HepG2 (cell line): ENCODE measurements at regions not wholly inside any gene's neighbourhood (a gene's known extent, or its start where the extent isn't known, plus 50 kb on each side); places are given as distances from the start of the nearest gene placed in this dataset.
A peak's percentile ranks its signal among the peaks of the same experiment; 100 is the strongest.

Experiments used
- ATAC-seq: fragments of 200-7000 bp; cut with Tn5 transposase; 3 replicates; pipeline ENCODE4 v1.9.1; 2020; ENCODE audit warnings: mild to moderate bottlenecking, moderate library complexity
- BruUV-seq: library from RNA; stranded (reverse); fragments of 400-500 nt; replicated peaks from 2 replicates; lab custom pipeline; 2021; lab: Mats Ljungman, UMichigan
- CTCF ChIA-PET: fragments of 300-600 bp; formaldehyde crosslinking; extraction: SDS; loops from one replicate; lab custom pipeline; 2021; ENCODE audit warnings: low total read pairs, inconsistent platforms, low intra/inter-chr PET ratio; lab: Yijun Ruan, JAX
- POLR2A ChIA-PET: fragments of 350-600 bp; sonication (Branson Sonifier 250); formaldehyde crosslinking; loops from one replicate; lab custom pipeline; 2020; ENCODE audit warnings: antibody characterized with exemption, inconsistent platforms; lab: Yijun Ruan, JAX
- DNase-seq: peaks from one replicate; pipeline ENCODE4 v3.0.0-alpha.2; 2015; ENCODE audit warnings: low spot score
- FAIRE-seq: peaks from 3 replicates; lab custom pipeline; 2011; peaks lifted over from hg19 to GRCh38; lab: Jason Lieb, UNC
- H2AFZ ChIP-seq: one replicate; pipeline ENCODE4 v1.6.1; 2011; ENCODE audit warnings: low read length, inconsistent platforms
- H3K27ac ChIP-seq: fragments of 300-600 bp; 3 replicates; pipeline ENCODE4 v1.8.0; 2011; ENCODE audit warnings: mixed run types, mild to moderate bottlenecking, mixed read lengths, low read length, inconsistent platforms; ENCODE audit not compliant: insufficient read depth; ENCODE audit errors: extremely low read length
- H3K27me3 ChIP-seq, 2 experiments: fragments of 200-600 bp in 1 of 2; 2 replicates in 1 of 2; 3 replicates in 1 of 2; pipeline versions ENCODE4 v1.6.0 to v1.8.0; 2011; ENCODE audit warnings: low read length in 2 of 2, mild to moderate bottlenecking in 2 of 2, moderate library complexity in 2 of 2, inconsistent platforms in 1 of 2; ENCODE audit not compliant: insufficient read depth in 2 of 2, control insufficient read depth in 1 of 2
- H3K36me3 ChIP-seq, 2 experiments: fragments of 200-600 bp in 1 of 2; replicated peaks in 1 of 2; 2 replicates in 1 of 2; 3 replicates in 1 of 2; pipeline versions ENCODE4 v1.5.1 to v1.8.0; 2011; ENCODE audit warnings: low read length in 2 of 2, inconsistent platforms in 1 of 2; ENCODE audit not compliant: insufficient read depth in 2 of 2, control insufficient read depth in 1 of 2
- H3K4me1 ChIP-seq: 2 replicates; pipeline ENCODE4 v1.5.1; 2012; ENCODE audit warnings: low read length, inconsistent platforms; ENCODE audit not compliant: insufficient read depth
- H3K4me2 ChIP-seq: 2 replicates; pipeline ENCODE4 v1.6.0; 2011; ENCODE audit warnings: low read depth, low read length, inconsistent platforms
- H3K4me3 ChIP-seq, 3 experiments: fragments of 200-600 bp in 1 of 3; sonication (generic), shearing (Covaris generic) in 1 of 3; replicated peaks in 1 of 3; 2 replicates each; pipeline ENCODE4 v1.5.1; 2011 to 2016; ENCODE audit warnings: low read length in 3 of 3, inconsistent platforms in 2 of 3, low read depth in 2 of 3, mild to moderate bottlenecking in 2 of 3, control low read depth in 1 of 3, mixed read lengths in 1 of 3; ENCODE audit not compliant: insufficient read depth in 1 of 3
- H3K79me2 ChIP-seq: one replicate; pipeline ENCODE4 v1.6.1; 2011; ENCODE audit warnings: low read length, inconsistent platforms; ENCODE audit not compliant: insufficient read depth
- H3K9ac ChIP-seq: 2 replicates; pipeline ENCODE4 v1.6.0; 2011; ENCODE audit warnings: mild to moderate bottlenecking, low read depth, low read length, inconsistent platforms; ENCODE audit not compliant: insufficient read depth
- H3K9me3 ChIP-seq: 2 replicates; pipeline ENCODE4 v1.5.1; 2012; ENCODE audit warnings: mild to moderate bottlenecking, low read length
- H4K20me1 ChIP-seq: 2 replicates; pipeline ENCODE4 v1.6.0; 2011; ENCODE audit warnings: inconsistent platforms, mild to moderate bottlenecking, low read length, moderate library complexity; ENCODE audit not compliant: insufficient read depth
- BRD4 ChIP-seq: sonication (generic); formaldehyde crosslinking; IDR thresholded peaks from 2 replicates; pipeline ENCODE4 v1.4.0; 2020; ENCODE audit warnings: missing genetic modification reagents
- HDAC1 ChIP-seq: sonication (generic); formaldehyde crosslinking; IDR thresholded peaks from 2 replicates; pipeline ENCODE4 v1.5.1; 2020; ENCODE audit warnings: mild to moderate bottlenecking, missing genetic modification reagents
- MAFK ChIP-seq, 2 experiments: IDR thresholded peaks in 1 of 2; conservative IDR thresholded peaks in 1 of 2; 2 replicates each; pipeline ENCODE4 v1.6.1; 2011; ENCODE audit warnings: improper control_type of control experiment in 2 of 2, low read length in 2 of 2
- ONECUT2 ChIP-seq: sonication (generic); formaldehyde crosslinking; IDR thresholded peaks from 2 replicates; pipeline ENCODE4 v1.4.0; 2020; ENCODE audit warnings: missing genetic modification reagents
- PLRG1 ChIP-seq: fragments of 450-650 bp; conservative IDR thresholded peaks from 2 replicates; pipeline ENCODE4 v1.6.1; 2016
- SP5 ChIP-seq: IDR thresholded peaks from 2 replicates; pipeline ENCODE4 v1.6.1; 2016; ENCODE audit warnings: low read depth, borderline replicate concordance
- TAF1 ChIP-seq: sonication (generic); formaldehyde crosslinking; IDR thresholded peaks from 2 replicates; pipeline ENCODE4 v1.4.0; 2020; ENCODE audit warnings: missing genetic modification reagents
- YY1 ChIP-seq: IDR thresholded peaks from 2 replicates; pipeline ENCODE4 v1.6.1; 2011; ENCODE audit warnings: low read length, low read depth, moderate library complexity, mild to moderate bottlenecking; ENCODE audit not compliant: insufficient read depth, insufficient replicate concordance
- ZNF24 ChIP-seq: fragments of 450-650 bp; IDR thresholded peaks from 2 replicates; pipeline ENCODE4 v1.6.1; 2017; ENCODE audit warnings: antibody characterized with exemption, mild to moderate bottlenecking
- ZNF33B ChIP-seq: sonication (generic); formaldehyde crosslinking; IDR thresholded peaks from 2 replicates; pipeline ENCODE4 v1.5.1; 2020; ENCODE audit warnings: mild to moderate bottlenecking, missing genetic modification reagents
- ZNF354B ChIP-seq: sonication (generic); formaldehyde crosslinking; IDR thresholded peaks from 2 replicates; pipeline ENCODE4 v1.8.0; 2022; ENCODE audit warnings: mild to moderate bottlenecking, missing genetic modification reagents
- ZNF431 ChIP-seq: sonication (generic); formaldehyde crosslinking; IDR thresholded peaks from 2 replicates; pipeline ENCODE4 v1.9.0; 2022; ENCODE audit warnings: missing genetic modification reagents, low read depth, mild to moderate bottlenecking, borderline replicate concordance
- ZNF543 ChIP-seq: sonication (generic); formaldehyde crosslinking; IDR thresholded peaks from 2 replicates; pipeline ENCODE4 v1.4.0; 2020; ENCODE audit warnings: mild to moderate bottlenecking, missing genetic modification reagents
- ZNF670 ChIP-seq: sonication (generic); formaldehyde crosslinking; IDR thresholded peaks from 2 replicates; pipeline ENCODE4 v1.8.0; 2022; ENCODE audit warnings: mild to moderate bottlenecking, missing genetic modification reagents, borderline replicate concordance
- ZNF775 ChIP-seq: sonication (generic); formaldehyde crosslinking; IDR thresholded peaks from 2 replicates; pipeline ENCODE4 v1.4.0; 2020; ENCODE audit warnings: missing genetic modification reagents, mild to moderate bottlenecking, moderate library complexity, borderline replicate concordance
- ZSCAN29 ChIP-seq: sonication (generic); formaldehyde crosslinking; conservative IDR thresholded peaks from 2 replicates; pipeline ENCODE4 v1.4.0; 2020; ENCODE audit warnings: mild to moderate bottlenecking, missing genetic modification reagents
- WGBS: methylation state at CpG from one replicate; pipeline ENCODE4 v1.1.6; 2017; ENCODE audit warnings: low lambda C conversion rate; 5-methylcytosine and 5-hydroxymethylcytosine counted together
- in situ Hi-C: cut with HindIII; loops from 2 replicates; pipeline ENCODE4 v1.10.0; 2017; ENCODE audit warnings: low pct_unique_long_range_greater_than_20kb; ENCODE audit not compliant: extremely low pct_ligation_motif_present
- intact Hi-C: fragments of 100-400 bp; cut with micrococcal nuclease; formaldehyde crosslinking; loops from one replicate; pipeline ENCODE4 v1.10.0; 2022; ENCODE audit not compliant: unreplicated experiment
- TF ChIP-seq, protein P1 (sequence below): sonication (generic); formaldehyde crosslinking; IDR thresholded peaks from 2 replicates; pipeline ENCODE4 v1.5.0; 2020; ENCODE audit warnings: missing genetic modification reagents, mild to moderate bottlenecking, borderline replicate concordance
- TF ChIP-seq, protein P2 (sequence below): sonication (generic); formaldehyde crosslinking; IDR thresholded peaks from 2 replicates; pipeline ENCODE4 v1.4.0; 2020; ENCODE audit warnings: missing genetic modification reagents

- BruUV-seq, result no TSS peak
- CTCF ChIA-PET, result no interaction called here
- DNase-seq, result no peak
- no peak overlapping the region for H2AFZ ChIP-seq
- no peak overlapping the region for H3K4me2 ChIP-seq
- no peak overlapping the region for H3K9ac ChIP-seq
- TF ChIP-seq, protein P1, sequence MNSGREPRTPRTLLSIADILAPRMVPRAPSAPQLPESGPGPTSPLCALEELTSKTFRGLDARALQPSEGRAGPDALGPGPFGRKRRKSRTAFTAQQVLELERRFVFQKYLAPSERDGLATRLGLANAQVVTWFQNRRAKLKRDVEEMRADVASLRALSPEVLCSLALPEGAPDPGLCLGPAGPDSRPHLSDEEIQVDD (CRISPR knock-in tag), result no peak
- TF ChIP-seq YY1 (no peak), ONECUT2 (CRISPR knock-in tag) (no peak), MAFK (conservative IDR thresholded peaks at IDR 0.05 in 1 of 2, IDR thresholded peaks at IDR 0.05 in 1 of 2; ENCODE audit: low read length in 2 of 2) (peak in 1 of 2 experiments; percentile 0; a peak in 1 of 4 replicates)
- TF ChIP-seq, all 625 proteins: peak for 1
- FAIRE-seq (no peak), ATAC-seq (no peak)
- intact Hi-C loops (no loop called here), in situ Hi-C loops (no loop called here)
- POLR2A ChIA-PET, result no interaction called here
- WGBS, result 0% methylated on average over 4 of the region's 4 CpGs
- Histone ChIP-seq H3K4me1 (no peaks in the 10 kb centered on the region), H3K79me2 (no peaks in the 10 kb centered on the region), H3K4me3 (no peak overlapping the region), H4K20me1 (no peaks in the 10 kb centered on the region), H3K27me3 (peaks cover 7 to 71% of the 10 kb centered on the region in 2 experiments; a peak in 4 of 5 replicates), H3K36me3 (no peaks in the 10 kb centered on the region), H3K9me3 (no peaks in the 10 kb centered on the region), H3K27ac (no peak overlapping the region)
Measured at GRCh38 chr20:57877995-57878394, 168.2 kb upstream of the PMEPA1 start.

- no peaks in the 10 kb centered on the region for H4K20me1 ChIP-seq
- POLR2A ChIA-PET, result no interaction called here
- H3K36me3 ChIP-seq, result no peaks in the 10 kb centered on the region
- no peaks in the 10 kb centered on the region for H3K9me3 ChIP-seq
- H3K4me2 ChIP-seq, result no peak overlapping the region
- in situ Hi-C loops, result no loop called here
- H3K9ac ChIP-seq, result no peak overlapping the region
- H3K4me1 ChIP-seq, result no peaks in the 10 kb centered on the region
- FAIRE-seq (no peak), DNase-seq (no peak), ATAC-seq (no peak)
- no TSS peak for BruUV-seq
- no peak overlapping the region for H2AFZ ChIP-seq
- 15% methylated on average over 16 of the region's 16 CpGs for WGBS
- no peak overlapping the region for H3K4me3 ChIP-seq
- no peak overlapping the region for H3K27ac ChIP-seq
- CTCF ChIA-PET, result no interaction called here
- H3K79me2 ChIP-seq, result no peaks in the 10 kb centered on the region
- intact Hi-C loops, result no loop called here
- peaks cover 8 to 68% of the 10 kb centered on the region in 2 experiments; a peak in 4 of 5 replicates for H3K27me3 ChIP-seq
- TF ChIP-seq TAF1, result no peak
- TF ChIP-seq, protein P2, sequence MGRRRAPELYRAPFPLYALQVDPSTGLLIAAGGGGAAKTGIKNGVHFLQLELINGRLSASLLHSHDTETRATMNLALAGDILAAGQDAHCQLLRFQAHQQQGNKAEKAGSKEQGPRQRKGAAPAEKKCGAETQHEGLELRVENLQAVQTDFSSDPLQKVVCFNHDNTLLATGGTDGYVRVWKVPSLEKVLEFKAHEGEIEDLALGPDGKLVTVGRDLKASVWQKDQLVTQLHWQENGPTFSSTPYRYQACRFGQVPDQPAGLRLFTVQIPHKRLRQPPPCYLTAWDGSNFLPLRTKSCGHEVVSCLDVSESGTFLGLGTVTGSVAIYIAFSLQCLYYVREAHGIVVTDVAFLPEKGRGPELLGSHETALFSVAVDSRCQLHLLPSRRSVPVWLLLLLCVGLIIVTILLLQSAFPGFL, result no peak
- no peak for TF ChIP-seq ZNF24
- no peak for TF ChIP-seq ZNF670 (CRISPR knock-in tag)
- no peak for TF ChIP-seq PLRG1
- TF ChIP-seq ZSCAN29 (CRISPR knock-in tag), result no peak
- no peak for TF ChIP-seq SP5
- no peak for TF ChIP-seq ZNF33B
- no peak for TF ChIP-seq ZNF543
- TF ChIP-seq ZNF775 (CRISPR knock-in tag), result no peak
- no peak for TF ChIP-seq ZNF354B (CRISPR knock-in tag)
- no peak for TF ChIP-seq ZNF431 (CRISPR knock-in tag)
- TF ChIP-seq BRD4 (CRISPR knock-in tag), result no peak
- no peak for TF ChIP-seq HDAC1 (CRISPR knock-in tag)
Measured at GRCh38 chr20:57877131-57877824, 167.5 kb upstream of the PMEPA1 start.
